ENCODE measurements at regions not wholly inside any gene's neighbourhood (a gene's known extent, or its start where the extent isn't known, plus 50 kb on each side); places are given as distances from the start of the nearest gene placed in this dataset.

DNA sequence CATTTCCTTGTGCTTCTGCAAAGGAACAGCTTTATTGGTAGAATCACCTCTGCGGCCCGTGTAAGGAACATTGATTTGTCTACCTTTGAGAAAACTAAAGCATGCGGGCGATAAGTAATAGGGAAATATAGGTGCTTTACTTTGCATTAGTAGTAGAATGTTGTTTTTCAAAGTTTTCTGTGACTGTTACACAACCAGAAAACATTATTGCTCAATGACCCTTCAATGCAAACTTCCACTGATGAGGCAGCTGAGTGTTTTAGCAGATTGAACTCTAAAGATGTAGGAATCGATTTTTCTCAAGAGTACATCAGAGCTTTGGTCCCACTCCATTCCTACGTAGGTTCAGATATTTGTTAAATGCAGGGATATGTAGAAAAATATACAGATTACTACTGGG is 427.8 kb downstream of the DNAJB9 start:
- no peak for DNase-seq

GRCh38 chr7:109003742-109004141 is 434.1 kb downstream of the DNAJB9 start:
- DNase-seq = no peak

GRCh38 chr7:109009636-109010035 is 440.0 kb downstream of the DNAJB9 start:
- DNase-seq = no peak

GRCh38 chr7:109020251-109020650 is 450.6 kb downstream of the DNAJB9 start:
- DNase-seq = no peak

DNA sequence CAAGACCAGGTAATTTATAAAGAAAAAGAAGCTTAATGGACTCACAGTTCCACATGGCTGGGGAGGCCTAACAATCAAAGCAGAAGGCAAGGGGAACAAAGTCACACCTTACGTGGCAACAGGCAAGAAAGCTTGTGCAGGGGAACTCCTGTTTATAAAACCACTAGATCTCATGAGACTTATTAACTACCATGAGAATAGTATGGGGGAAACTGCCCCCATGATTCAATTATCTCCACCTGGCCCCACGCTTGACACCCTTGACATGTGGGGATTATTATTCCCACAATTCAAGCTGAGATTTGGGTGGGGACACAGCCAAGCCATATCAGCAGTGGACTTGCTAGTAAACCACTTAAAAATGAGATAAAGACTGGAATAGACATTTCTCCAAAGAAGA is 451.7 kb downstream of the DNAJB9 start:
- no peak for DNase-seq

GRCh38 chr7:109029866-109030265 is 460.2 kb downstream of the DNAJB9 start:
- no peak for DNase-seq

GRCh38 chr7:109044691-109045090 is 475.0 kb downstream of the DNAJB9 start:
- no peak for DNase-seq

- DNase-seq = no peak
These were observed 479.7 kb downstream of the DNAJB9 start for GRCh38 chr7:109049366-109049765.

DNA sequence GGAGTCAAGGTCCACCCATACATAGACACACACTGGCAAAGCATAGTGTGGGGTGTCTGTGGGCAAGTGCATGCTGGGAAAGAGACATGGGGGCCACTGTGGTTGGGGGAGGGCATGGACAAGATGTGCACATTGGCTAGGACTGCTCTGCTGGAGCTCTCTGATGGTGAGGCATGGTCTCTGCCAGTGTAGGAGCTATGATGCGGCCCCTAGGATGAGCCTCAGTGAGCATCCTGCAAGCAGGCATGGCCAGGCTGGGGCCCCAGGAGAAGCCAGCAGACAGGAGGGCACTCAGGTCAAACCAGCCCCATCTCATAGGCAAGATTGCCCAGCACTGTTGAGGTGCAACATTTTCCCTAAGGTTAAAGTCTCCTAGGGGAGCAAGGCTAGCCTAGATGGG is 489.4 kb downstream of the DNAJB9 start:
- no peak for DNase-seq

- DNase-seq = no peak
These were observed 493.1 kb downstream of the DNAJB9 start for GRCh38 chr7:109062798-109063197.

- DNase-seq = no peak
These were observed 503.9 kb downstream of the DNAJB9 start for GRCh38 chr7:109073543-109073942.

DNA sequence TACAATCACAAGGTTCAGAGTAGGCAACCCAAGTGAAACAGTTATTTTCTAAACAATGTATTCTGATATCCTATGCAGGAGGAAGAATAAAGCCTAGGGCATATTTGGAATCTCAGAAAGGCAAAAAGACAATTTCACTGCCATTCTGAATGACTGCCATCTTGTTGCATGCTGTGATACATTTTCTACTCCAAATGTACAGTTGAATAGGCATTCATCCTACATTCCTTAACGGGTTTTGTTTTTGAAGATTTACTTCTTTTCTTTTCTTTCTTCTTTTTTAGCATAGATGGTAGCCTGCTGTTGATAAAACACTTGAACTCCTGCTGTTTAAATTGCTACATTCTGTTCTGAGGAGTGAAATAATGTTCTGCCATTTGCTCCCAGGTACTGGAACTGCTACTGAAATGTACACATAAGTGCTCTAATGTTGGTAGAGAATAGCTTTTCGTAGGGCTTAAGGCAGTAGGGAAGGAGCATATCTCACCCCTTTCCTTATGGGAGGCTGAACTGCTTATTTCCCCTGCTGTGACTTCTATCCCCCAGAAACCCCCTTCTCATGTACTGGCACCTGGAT is 506.8 kb downstream of the DNAJB9 start:
- no peak for DNase-seq

GRCh38 chr7:109091042-109091441 is 521.4 kb downstream of the DNAJB9 start:
- no peak for DNase-seq

DNA sequence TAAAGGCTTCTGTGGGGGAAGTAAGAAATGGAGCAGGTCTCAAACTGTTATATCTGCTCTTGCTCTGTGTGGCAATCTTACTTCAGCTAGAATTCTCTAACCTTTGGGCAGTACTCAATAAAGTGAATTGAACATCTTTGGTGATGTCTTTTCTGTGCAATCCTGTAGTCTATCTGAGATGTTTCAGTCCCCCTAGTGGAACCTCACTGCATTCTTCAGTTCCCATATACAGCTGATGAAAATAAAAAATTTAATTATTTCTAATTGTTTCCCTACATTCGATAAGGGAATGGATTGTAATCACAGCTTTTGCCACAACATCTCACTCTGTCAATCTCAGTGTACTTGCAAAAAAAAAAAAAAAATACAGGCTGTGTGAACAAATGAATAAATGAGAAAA is 522.6 kb downstream of the DNAJB9 start:
- no peak for DNase-seq

DNA sequence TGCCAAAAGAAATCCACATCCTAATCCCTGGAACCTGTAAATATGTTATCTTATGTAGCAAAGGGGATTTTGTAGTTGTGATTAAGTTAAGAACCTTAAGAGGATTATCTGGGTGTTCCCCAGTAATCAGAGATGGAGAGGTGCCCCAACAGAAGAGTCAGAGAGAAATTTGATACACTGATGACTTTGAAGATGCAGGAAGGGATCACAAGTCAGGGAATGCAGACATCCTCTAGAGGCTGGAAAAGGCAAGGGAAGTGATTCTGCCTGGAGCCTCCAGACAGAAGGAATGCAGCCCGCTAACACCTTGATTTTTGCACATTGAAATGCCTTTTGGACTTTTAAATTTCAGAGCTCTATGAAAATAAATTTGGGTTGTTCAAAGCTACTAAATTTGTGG is 531.7 kb downstream of the DNAJB9 start:
- no peak for DNase-seq

DNA sequence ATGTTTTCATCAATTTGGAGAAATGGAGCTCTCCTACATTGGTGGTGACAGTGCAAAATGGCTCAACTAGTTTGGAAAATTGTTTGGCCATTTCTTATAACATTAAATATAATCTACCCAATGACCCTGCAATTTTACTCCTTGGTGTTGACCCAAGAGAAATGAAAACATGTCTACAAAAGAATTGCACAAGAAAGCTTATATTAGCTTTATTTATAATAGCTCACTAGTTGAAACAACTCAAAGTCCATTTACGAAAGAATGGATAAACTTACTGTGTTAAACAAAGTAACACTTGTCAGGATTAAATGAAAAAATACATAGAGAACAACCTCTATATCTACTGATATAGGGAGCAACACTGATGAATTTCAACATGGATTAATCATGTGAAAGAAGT is 539.9 kb downstream of the DNAJB9 start:
- DNase-seq = no peak

GRCh38 chr7:109111086-109111485 is 541.4 kb downstream of the DNAJB9 start:
- no peak for DNase-seq

DNA sequence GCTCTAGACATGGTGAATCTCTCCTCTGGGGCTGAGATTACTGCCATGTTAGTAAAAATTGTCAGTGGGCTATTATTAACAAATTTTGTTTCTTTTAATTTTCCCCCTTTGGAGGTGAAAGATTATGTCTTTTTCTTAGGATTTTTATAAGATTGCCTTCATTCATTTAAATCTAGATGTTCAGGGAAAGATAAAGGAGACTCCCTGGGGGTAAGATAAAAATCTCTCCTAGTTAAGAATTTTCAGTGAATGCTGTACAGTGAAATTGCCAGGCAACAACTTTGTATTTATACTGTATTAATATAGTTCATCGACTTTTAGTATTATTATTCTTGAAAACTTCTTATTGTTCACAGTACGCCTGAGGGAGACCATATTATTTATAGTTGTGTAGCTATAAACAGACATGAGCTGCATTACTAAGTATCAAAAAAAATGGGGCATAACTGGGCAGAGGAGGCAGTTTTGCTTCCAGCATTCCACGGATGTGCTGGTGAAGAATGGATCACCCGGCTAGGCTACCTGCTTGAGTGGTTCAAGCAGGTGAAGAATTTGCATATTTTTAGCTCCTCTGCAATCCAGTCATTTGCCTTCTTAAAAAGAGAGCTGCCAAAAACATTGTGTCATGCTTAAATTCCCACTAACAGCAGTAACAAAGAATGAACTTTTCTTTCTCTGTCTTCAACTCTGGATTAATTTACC is 552.1 kb downstream of the DNAJB9 start:
- DNase-seq = no peak

GRCh38 chr7:109125001-109125400 is 555.3 kb downstream of the DNAJB9 start:
- DNase-seq = no peak

DNA sequence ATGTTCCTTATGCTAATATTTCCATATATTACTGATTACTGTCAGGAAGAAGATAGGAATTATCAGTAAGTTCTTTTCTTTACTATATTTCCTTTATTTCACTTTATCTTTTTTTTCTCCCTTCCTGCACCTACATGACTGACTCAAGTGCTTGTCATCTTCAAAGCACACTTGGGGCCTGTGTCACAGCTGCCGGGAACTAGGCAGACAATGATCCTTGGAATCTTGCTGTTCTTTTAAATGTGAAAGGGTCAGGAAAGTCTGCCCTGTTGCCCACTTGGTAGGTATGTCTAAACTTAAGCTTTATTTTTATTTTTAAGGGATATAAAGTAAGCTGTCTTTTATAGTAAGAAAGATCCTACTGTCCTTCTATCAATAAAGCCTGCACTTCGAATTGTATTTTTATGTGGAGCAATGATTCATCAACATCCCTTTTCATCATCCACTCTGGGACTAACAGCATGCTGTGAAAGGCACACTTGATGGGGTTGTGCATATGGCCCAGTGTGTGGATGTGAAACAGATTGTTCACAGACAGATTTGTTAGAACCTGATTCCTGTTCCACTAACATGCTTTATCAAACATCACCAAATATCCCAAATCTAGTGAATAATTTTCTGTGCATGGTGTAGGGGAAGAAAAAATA is 556.9 kb downstream of the DNAJB9 start:
- DNase-seq = no peak

GRCh38 chr7:109127145-109127544 is 557.5 kb downstream of the DNAJB9 start:
- DNase-seq = no peak

GRCh38 chr7:109131141-109131540 is 561.5 kb downstream of the DNAJB9 start:
- DNase-seq = no peak

- DNase-seq = no peak
These were observed 567.2 kb downstream of the DNAJB9 start for GRCh38 chr7:109136893-109137292.

DNA sequence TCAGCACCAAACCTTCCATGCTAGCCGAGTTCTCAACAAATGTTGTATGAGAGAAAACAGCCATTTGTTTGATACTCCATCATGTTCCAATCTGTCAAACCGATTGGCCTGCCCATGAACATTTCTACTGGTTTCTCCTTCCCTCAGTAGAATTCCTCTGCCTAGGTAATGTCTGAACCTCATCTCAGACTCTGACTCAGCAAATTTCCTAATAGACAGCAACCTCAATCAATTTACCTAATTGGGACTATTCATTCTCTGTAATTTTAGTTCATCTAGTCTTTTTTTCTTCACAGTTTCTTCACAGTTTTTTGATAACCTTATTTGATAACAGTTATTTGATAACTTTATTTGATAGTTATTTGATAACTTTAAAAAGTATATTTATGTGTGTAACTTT is 585.1 kb downstream of the DNAJB9 start:
- no peak for DNase-seq

DNA sequence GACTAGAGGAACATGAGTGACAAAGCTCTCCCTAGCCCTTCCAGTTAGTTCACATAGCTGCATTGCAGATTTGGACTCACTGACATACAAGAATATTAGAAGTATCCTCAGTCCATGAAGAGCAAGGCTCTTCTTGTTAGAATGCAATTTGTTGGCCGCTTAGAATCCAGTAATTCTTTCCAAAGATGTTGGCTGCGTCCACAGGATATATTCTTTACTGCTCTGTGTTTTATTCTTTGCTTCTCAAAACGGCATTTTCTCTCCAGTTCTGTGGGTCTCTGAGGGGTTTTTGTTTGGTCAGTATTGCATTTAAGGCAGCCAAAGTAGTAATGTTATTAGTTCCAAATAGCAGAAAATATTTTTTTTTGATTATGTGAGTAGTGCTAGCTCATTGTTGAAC is 588.6 kb downstream of the DNAJB9 start:
- no peak for DNase-seq

Measured in cerebellar nuclear complex (tissue), 1 donor.